Endodermal cell (in vitro differentiated cells): ENCODE measurements at regions not wholly inside any gene's neighbourhood (a gene's known extent, or its start where the extent isn't known, plus 50 kb on each side); places are given as distances from the start of the nearest gene placed in this dataset.

Experiments
- DNase-seq: peaks from one replicate; pipeline ENCODE4 v3.0.0-alpha.2; 2017
- H3K27ac ChIP-seq: 2 replicates; pipeline ENCODE4 v1.5.1; 2013; ENCODE audit warnings: mild to moderate bottlenecking, low read depth, low read length, moderate library complexity
- H3K27me3 ChIP-seq: 2 replicates; pipeline ENCODE4 v1.6.1; 2013; ENCODE audit warnings: mild to moderate bottlenecking, low read length, moderate library complexity; ENCODE audit not compliant: insufficient read depth, control insufficient read depth, poor library complexity, severe bottlenecking
- H3K36me3 ChIP-seq: 2 replicates; pipeline ENCODE4 v1.7.0; 2013; ENCODE audit warnings: mild to moderate bottlenecking, low read length, moderate library complexity; ENCODE audit not compliant: control insufficient read depth, insufficient read depth
- H3K4me1 ChIP-seq: one replicate; pipeline ENCODE4 v1.7.0; 2013; ENCODE audit warnings: low read length; ENCODE audit not compliant: control insufficient read depth, insufficient read depth
- H3K4me3 ChIP-seq: 2 replicates; pipeline ENCODE4 v1.5.1; 2013; ENCODE audit warnings: mild to moderate bottlenecking, low read length, moderate library complexity
- H3K9ac ChIP-seq: 2 replicates; pipeline ENCODE4 v1.6.1; 2013; ENCODE audit warnings: mild to moderate bottlenecking, low read length, moderate library complexity; ENCODE audit not compliant: poor library complexity, severe bottlenecking; ENCODE audit errors: extremely low read depth
- H3K9me3 ChIP-seq: 2 replicates; pipeline ENCODE4 v1.6.1; 2013; ENCODE audit warnings: mild to moderate bottlenecking, low read length, moderate library complexity; ENCODE audit not compliant: control insufficient read depth
- H3K27ac Mint-ChIP-seq: 2 replicates; pipeline ENCODE4 v1.8.0; 2020; ENCODE audit warnings: mixed read lengths
- H3K27me3 Mint-ChIP-seq: 2 replicates; pipeline ENCODE4 v1.8.0; 2021; ENCODE audit warnings: mild to moderate bottlenecking, mixed read lengths; ENCODE audit not compliant: insufficient read depth
- H3K36me3 Mint-ChIP-seq: 2 replicates; pipeline ENCODE4 v1.8.0; 2020; ENCODE audit warnings: low read depth, mixed read lengths
- H3K4me1 Mint-ChIP-seq: 2 replicates; pipeline ENCODE4 v1.8.0; 2020; ENCODE audit warnings: mixed read lengths
- H3K4me3 Mint-ChIP-seq: 2 replicates; pipeline ENCODE4 v1.8.0; 2020; ENCODE audit warnings: mild to moderate bottlenecking, moderate library complexity, mixed read lengths
- H3K9me3 Mint-ChIP-seq: 2 replicates; pipeline ENCODE4 v1.8.0; 2020; ENCODE audit warnings: mild to moderate bottlenecking, mixed read lengths
- WGBS, 2 experiments: methylation state at CpG; one replicate each; pipeline versions ENCODE4 v1.1.5 to v1.1.7; 2013; ENCODE audit warnings: missing lambda C conversion rate in 2 of 2, mixed read lengths in 1 of 2; ENCODE audit not compliant: insufficient coverage in 1 of 2, insufficient read length in 1 of 2; 5-methylcytosine and 5-hydroxymethylcytosine counted together
- TF ChIP-seq, protein P1 (sequence below): fragments of 200-600 bp; sonication (generic); conservative IDR thresholded peaks from 2 replicates; pipeline ENCODE4 v1.5.0; 2021; ENCODE audit warnings: antibody characterized with exemption, mild to moderate bottlenecking

DNA sequence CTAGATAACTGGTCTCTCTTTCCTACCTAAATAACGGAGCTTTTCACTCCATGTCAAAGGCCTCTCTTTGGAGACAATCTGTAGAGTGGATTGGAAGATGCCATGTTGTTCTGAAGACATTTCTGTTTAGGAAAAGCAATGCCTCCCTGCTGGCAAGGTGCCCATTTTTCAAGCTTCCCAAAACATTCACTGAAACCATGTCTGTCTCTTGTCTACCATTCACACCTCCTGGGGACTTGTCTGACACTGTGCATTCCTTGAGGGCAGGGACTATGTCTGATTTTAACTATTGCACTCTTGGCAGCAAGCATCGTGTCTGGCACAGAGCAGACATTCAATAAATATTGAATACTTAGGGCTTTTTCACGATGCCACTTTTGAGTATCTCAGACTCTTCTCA is 528.9 kb upstream of the NRP1 start:
- no peaks in the 10 kb centered on the region for H3K36me3 Mint-ChIP-seq

DNA sequence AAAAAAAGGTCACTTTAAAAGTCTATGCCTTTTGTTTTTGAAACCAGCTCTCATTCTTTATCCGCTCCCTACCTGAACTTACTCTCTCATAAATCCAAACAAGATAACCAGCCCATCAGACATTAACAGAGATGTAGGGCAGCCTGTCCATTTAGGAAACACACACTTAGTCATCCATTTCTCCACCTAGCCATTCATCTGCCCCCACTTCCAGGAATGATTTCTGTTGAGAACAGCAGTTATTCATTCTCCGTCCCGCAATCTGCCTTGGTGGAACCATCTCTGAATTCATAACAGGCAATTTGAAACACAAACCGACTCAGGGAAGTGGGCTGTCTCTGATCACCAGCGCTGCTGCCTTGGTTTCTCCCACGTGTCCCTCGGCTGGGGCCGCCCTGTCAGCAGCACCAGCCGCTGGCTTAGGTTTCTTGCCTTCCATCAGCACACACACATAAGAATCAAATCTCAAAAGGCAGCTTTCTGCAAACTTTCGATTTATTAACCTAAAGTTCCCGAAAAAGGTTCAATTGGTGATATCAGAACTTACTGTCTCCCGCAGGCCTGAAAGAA is 528.2 kb upstream of the NRP1 start:
- Histone ChIP-seq H3K4me1 (no peaks in the 10 kb centered on the region), H3K9me3 (no peaks in the 10 kb centered on the region), H3K36me3 (no peaks in the 10 kb centered on the region), H3K27ac (no peak overlapping the region), H3K9ac (no peak overlapping the region), H3K4me3 (no peak overlapping the region), H3K27me3 (no peaks in the 10 kb centered on the region)
- TF ChIP-seq, protein P1, sequence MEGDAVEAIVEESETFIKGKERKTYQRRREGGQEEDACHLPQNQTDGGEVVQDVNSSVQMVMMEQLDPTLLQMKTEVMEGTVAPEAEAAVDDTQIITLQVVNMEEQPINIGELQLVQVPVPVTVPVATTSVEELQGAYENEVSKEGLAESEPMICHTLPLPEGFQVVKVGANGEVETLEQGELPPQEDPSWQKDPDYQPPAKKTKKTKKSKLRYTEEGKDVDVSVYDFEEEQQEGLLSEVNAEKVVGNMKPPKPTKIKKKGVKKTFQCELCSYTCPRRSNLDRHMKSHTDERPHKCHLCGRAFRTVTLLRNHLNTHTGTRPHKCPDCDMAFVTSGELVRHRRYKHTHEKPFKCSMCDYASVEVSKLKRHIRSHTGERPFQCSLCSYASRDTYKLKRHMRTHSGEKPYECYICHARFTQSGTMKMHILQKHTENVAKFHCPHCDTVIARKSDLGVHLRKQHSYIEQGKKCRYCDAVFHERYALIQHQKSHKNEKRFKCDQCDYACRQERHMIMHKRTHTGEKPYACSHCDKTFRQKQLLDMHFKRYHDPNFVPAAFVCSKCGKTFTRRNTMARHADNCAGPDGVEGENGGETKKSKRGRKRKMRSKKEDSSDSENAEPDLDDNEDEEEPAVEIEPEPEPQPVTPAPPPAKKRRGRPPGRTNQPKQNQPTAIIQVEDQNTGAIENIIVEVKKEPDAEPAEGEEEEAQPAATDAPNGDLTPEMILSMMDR: no peak
- Mint-ChIP-seq H3K4me1 (peaks cover 10% of the 10 kb centered on the region), H3K9me3 (no peaks in the 10 kb centered on the region), H3K27ac (no peak overlapping the region), H3K36me3 (no peaks in the 10 kb centered on the region), H3K4me3 (no peak overlapping the region), H3K27me3 (no peaks in the 10 kb centered on the region)
- WGBS, 2 experiments: 89 to 97% methylated on average over 10 to 12 of the region's 12 CpGs
- no peak for DNase-seq

More for the DNA sequence above, 528.9 kb upstream of the NRP1 start:
- H3K4me1 ChIP-seq: no peaks in the 10 kb centered on the region
- H3K4me3 ChIP-seq: no peak overlapping the region
- no peaks in the 10 kb centered on the region for H3K27me3 Mint-ChIP-seq
- DNase-seq: no peak
- H3K9me3 Mint-ChIP-seq: no peaks in the 10 kb centered on the region
- no peak overlapping the region for H3K27ac ChIP-seq
- H3K36me3 ChIP-seq: no peaks in the 10 kb centered on the region
- TF ChIP-seq, protein P1: no peak
- WGBS, 2 experiments: 96 to 100% methylated on average over 2 to 3 of the region's 3 CpGs
- H3K4me1 Mint-ChIP-seq: peaks cover 10% of the 10 kb centered on the region
- no peak overlapping the region for H3K27ac Mint-ChIP-seq
- H3K9ac ChIP-seq: no peak overlapping the region
- H3K4me3 Mint-ChIP-seq: no peak overlapping the region
- no peaks in the 10 kb centered on the region for H3K27me3 ChIP-seq
- H3K9me3 ChIP-seq: no peaks in the 10 kb centered on the region

DNA sequence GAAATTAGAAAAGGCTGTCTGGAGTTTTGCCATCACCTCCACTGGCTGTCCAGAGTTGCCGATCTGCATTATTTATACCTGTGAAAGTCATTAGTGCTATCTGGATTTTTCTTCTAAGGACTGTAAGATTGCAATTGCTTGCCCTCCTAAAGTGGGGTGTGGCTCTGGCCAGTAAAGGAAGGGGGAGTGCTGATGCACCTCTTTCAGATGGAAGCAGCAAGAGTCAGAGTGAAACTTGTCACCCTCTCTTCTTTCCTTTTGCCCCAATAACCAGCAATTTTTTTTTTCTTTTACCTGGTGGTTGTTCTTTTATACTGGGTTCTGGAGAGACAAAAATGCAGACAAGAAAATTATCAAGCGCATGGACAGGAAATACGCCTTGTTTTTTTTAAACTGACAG is 527.4 kb upstream of the NRP1 start:
- H3K9ac ChIP-seq: no peak overlapping the region
- TF ChIP-seq, protein P1: no peak
- no peaks in the 10 kb centered on the region for H3K36me3 ChIP-seq
- no peaks in the 10 kb centered on the region for H3K9me3 Mint-ChIP-seq
- no peak overlapping the region for H3K4me3 Mint-ChIP-seq
- peaks cover 10% of the 10 kb centered on the region for H3K4me1 Mint-ChIP-seq
- no peak overlapping the region for H3K4me3 ChIP-seq
- no peaks in the 10 kb centered on the region for H3K36me3 Mint-ChIP-seq
- no peaks in the 10 kb centered on the region for H3K9me3 ChIP-seq
- WGBS, 2 experiments: 94 to 100% methylated on average over 3 of the region's 3 CpGs
- DNase-seq: no peak
- no peak overlapping the region for H3K27ac ChIP-seq
- no peaks in the 10 kb centered on the region for H3K4me1 ChIP-seq
- H3K27me3 ChIP-seq: no peaks in the 10 kb centered on the region
- H3K27me3 Mint-ChIP-seq: no peaks in the 10 kb centered on the region
- no peak overlapping the region for H3K27ac Mint-ChIP-seq
